ENCODE measurements at regions not wholly inside any gene's neighbourhood (a gene's known extent, or its start where the extent isn't known, plus 50 kb on each side); places are given as distances from the start of the nearest gene placed in this dataset.

DNA sequence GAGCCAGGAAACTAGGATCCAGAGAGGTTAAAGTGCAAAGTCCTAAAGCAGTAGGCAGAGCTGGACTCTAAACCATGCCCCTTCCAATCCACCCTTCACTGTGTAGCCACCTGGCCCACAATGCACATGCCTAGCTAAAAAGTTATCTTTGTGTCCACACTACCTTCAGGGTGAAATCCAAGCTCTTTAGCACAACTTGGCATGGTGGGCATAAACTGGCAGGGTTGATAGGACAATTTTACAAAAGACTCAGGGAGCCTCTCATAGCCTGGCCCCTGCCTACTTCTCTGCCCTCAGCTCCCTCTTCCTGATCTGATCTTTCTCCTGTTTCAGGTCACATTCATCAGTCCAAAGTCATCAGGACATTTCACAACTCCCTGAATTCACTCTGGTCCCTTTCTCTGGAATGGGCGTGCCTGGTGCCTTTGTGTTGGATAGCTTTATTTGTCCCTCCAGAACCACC is 513.9 kb downstream of the OMA1 start:
- Histone ChIP-seq H3K27me3 (ENCODE audit: control insufficient read depth in 1 of 2, insufficient read depth in 2 of 2, low read length in 2 of 2) (peaks cover 0 to 5% of the 10 kb centered on the region in 2 donors), H3K4me3 (ENCODE audit: low read depth in 1 of 2, low read length in 2 of 2) (no peak overlapping the region), H3K36me3 (ENCODE audit: control insufficient read depth in 2 of 2, insufficient read depth in 2 of 2, low read length in 1 of 2) (no peaks in the 10 kb centered on the region), H3K9me3 (ENCODE audit: control insufficient read depth in 2 of 2, insufficient read depth in 1 of 2, low read depth in 1 of 2, low read length in 1 of 2) (no peaks in the 10 kb centered on the region), H3K27ac (ENCODE audit: low read depth in 2 of 2, low read length in 1 of 2) (no peak overlapping the region), H3K4me1 (ENCODE audit: control insufficient read depth in 2 of 2, insufficient read depth in 2 of 2, low read length in 1 of 2) (no peaks in the 10 kb centered on the region)
- 81 to 89% methylated on average over 1 of the region's 1 CpG for WGBS, 2 donors

DNA sequence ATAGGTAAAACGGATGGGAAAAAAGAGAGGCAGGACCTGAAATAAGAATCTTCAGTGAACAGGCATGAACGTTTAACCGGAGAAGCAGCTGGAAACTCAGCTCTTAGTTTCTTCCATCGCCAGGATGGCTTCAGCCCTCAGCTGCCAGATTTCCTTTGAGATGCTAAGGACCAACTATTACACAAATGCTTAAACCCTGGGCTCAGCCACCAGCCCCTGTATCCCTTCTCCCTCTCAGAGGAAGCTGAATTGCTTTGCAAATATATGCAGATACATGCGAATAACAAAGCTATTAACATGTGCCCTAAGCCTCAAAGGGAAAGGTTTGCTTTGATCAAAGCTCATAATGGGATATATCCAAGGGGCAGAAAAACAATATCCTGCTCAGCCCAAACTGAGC is 515.1 kb downstream of the OMA1 start:
- Histone ChIP-seq H3K36me3 (ENCODE audit: control insufficient read depth in 2 of 2, insufficient read depth in 2 of 2, low read length in 1 of 2) (no peaks in the 10 kb centered on the region), H3K9me3 (ENCODE audit: control insufficient read depth in 2 of 2, insufficient read depth in 1 of 2, low read depth in 1 of 2, low read length in 1 of 2) (no peaks in the 10 kb centered on the region), H3K27ac (ENCODE audit: low read depth in 2 of 2, low read length in 1 of 2) (no peak overlapping the region), H3K27me3 (ENCODE audit: control insufficient read depth in 1 of 2, insufficient read depth in 2 of 2, low read length in 2 of 2) (peaks cover 0 to 5% of the 10 kb centered on the region in 2 donors), H3K4me1 (ENCODE audit: control insufficient read depth in 2 of 2, insufficient read depth in 2 of 2, low read length in 1 of 2) (no peaks in the 10 kb centered on the region), H3K4me3 (ENCODE audit: low read depth in 1 of 2, low read length in 2 of 2) (no peak overlapping the region)
- WGBS, 2 donors: 43 to 52% methylated on average over 5 of the region's 5 CpGs

DNA sequence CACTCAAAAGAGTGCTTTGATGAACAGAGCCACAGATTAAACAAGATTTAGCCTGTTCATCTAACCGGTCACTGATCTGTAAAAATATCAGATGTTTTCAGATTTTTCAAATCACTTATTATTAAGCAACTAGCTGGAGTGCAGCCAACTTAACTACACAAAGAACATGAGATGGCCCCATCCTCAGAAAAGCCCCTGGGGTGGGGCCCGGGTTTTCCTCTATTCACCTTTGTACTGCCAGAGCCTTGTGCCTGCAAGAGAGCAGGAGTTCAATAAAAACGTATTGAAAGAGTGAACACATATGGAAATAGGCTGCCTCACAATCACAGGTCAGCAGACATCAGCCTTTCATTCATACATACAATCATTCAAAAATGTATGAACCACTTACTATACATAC is 516.1 kb downstream of the OMA1 start:
- H3K4me1 ChIP-seq (ENCODE audit: control insufficient read depth in 2 of 2, insufficient read depth in 2 of 2, low read length in 1 of 2): no peaks in the 10 kb centered on the region
- peaks cover 0 to 5% of the 10 kb centered on the region in 2 donors for H3K27me3 ChIP-seq (ENCODE audit: control insufficient read depth in 1 of 2, insufficient read depth in 2 of 2, low read length in 2 of 2)
- no peak overlapping the region for H3K4me3 ChIP-seq (ENCODE audit: low read depth in 1 of 2, low read length in 2 of 2)
- H3K9me3 ChIP-seq (ENCODE audit: control insufficient read depth in 2 of 2, insufficient read depth in 1 of 2, low read depth in 1 of 2, low read length in 1 of 2): no peaks in the 10 kb centered on the region
- no peaks in the 10 kb centered on the region for H3K36me3 ChIP-seq (ENCODE audit: control insufficient read depth in 2 of 2, insufficient read depth in 2 of 2, low read length in 1 of 2)
- H3K27ac ChIP-seq (ENCODE audit: low read depth in 2 of 2, low read length in 1 of 2): no peak overlapping the region
- WGBS, 2 donors: 41 to 52% methylated on average over 3 of the region's 3 CpGs

DNA sequence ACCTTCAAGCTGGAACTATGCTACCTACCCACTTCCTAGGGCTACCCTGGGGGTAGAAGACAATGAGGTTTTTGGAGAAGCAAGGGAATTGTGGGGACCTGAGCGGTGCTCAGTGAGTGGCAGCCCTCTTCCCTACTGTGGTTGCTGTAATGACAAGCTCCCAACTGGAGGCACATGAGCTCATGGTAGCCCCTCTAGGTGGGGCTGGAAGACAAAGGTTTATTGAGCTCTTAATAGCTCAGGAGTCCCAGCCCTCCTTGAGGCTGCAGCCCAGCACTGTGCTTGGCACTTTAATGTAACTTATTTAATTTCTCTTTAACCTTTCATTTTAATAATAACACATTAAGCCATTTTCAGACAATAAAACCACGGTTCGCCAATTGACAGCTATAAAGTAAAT is 528.9 kb downstream of the OMA1 start:
- 91 to 95% methylated on average over 3 of the region's 3 CpGs for WGBS, 2 donors
- Histone ChIP-seq H3K9me3 (ENCODE audit: control insufficient read depth in 2 of 2, insufficient read depth in 1 of 2, low read depth in 1 of 2, low read length in 1 of 2) (no peaks in the 10 kb centered on the region), H3K4me1 (ENCODE audit: control insufficient read depth in 2 of 2, insufficient read depth in 2 of 2, low read length in 1 of 2) (no peaks in the 10 kb centered on the region), H3K27ac (ENCODE audit: low read depth in 2 of 2, low read length in 1 of 2) (no peak overlapping the region), H3K27me3 (ENCODE audit: control insufficient read depth in 1 of 2, insufficient read depth in 2 of 2, low read length in 2 of 2) (no peaks in the 10 kb centered on the region), H3K4me3 (ENCODE audit: low read depth in 1 of 2, low read length in 2 of 2) (no peak overlapping the region), H3K36me3 (ENCODE audit: control insufficient read depth in 2 of 2, insufficient read depth in 2 of 2, low read length in 1 of 2) (no peaks in the 10 kb centered on the region)

DNA sequence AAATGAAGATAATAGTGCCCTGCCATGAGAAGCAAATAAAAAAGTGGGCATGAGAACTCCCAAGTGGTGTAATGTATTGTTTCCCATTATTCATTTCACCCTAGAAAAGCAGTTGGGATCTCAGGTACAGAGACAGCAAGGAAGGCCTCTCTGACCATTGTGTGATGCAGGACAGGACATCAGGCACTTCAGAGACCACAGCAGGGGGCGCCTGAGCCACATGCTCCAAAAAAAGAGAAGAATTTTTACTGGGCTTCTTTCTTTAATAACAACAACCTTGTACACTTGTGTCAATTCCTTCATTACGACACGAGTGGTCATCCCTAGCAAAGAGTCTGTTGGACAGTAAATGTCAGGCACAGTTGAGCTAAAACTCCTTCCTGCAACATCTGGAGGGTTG is 533.3 kb downstream of the OMA1 start:
- no peaks in the 10 kb centered on the region for H3K4me1 ChIP-seq (ENCODE audit: control insufficient read depth in 2 of 2, insufficient read depth in 2 of 2, low read length in 1 of 2)
- WGBS, 2 donors: 71 to 75% methylated on average over 3 of the region's 3 CpGs

DNA sequence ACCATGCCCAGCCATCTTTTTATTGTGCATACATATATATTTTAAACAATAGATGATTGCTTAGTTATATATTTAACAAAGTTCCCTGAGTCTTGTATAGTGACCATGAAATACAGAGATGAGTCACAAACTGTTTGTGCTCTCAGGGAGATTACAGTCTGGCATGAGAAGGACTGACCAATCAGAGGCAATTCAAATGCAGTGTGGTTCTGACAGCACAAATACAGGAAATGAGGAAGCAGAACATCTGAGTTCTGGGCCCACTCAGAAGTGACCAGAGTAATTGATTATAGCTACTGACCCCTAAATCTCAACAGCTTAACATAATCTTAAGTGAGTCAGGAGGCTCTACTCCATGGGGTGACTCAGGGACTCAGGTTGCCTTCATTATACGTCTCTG is 534.5 kb downstream of the OMA1 start:
- Histone ChIP-seq H3K9me3 (ENCODE audit: control insufficient read depth in 2 of 2, insufficient read depth in 1 of 2, low read depth in 1 of 2, low read length in 1 of 2) (no peaks in the 10 kb centered on the region), H3K27me3 (ENCODE audit: control insufficient read depth in 1 of 2, insufficient read depth in 2 of 2, low read length in 2 of 2) (no peaks in the 10 kb centered on the region), H3K4me1 (ENCODE audit: control insufficient read depth in 2 of 2, insufficient read depth in 2 of 2, low read length in 1 of 2) (no peaks in the 10 kb centered on the region), H3K27ac (ENCODE audit: low read depth in 2 of 2, low read length in 1 of 2) (no peak overlapping the region), H3K36me3 (ENCODE audit: control insufficient read depth in 2 of 2, insufficient read depth in 2 of 2, low read length in 1 of 2) (no peaks in the 10 kb centered on the region), H3K4me3 (ENCODE audit: low read depth in 1 of 2, low read length in 2 of 2) (no peak overlapping the region)
- WGBS, 2 donors: 81% methylated on average over 1 of the region's 1 CpG

More for the DNA sequence above, 533.3 kb downstream of the OMA1 start:
- H3K27ac ChIP-seq (ENCODE audit: low read depth in 2 of 2, low read length in 1 of 2): no peak overlapping the region
- no peaks in the 10 kb centered on the region for H3K36me3 ChIP-seq (ENCODE audit: control insufficient read depth in 2 of 2, insufficient read depth in 2 of 2, low read length in 1 of 2)
- H3K9me3 ChIP-seq (ENCODE audit: control insufficient read depth in 2 of 2, insufficient read depth in 1 of 2, low read depth in 1 of 2, low read length in 1 of 2): no peaks in the 10 kb centered on the region
- no peak overlapping the region for H3K4me3 ChIP-seq (ENCODE audit: low read depth in 1 of 2, low read length in 2 of 2)
- no peaks in the 10 kb centered on the region for H3K27me3 ChIP-seq (ENCODE audit: control insufficient read depth in 1 of 2, insufficient read depth in 2 of 2, low read length in 2 of 2)

DNA sequence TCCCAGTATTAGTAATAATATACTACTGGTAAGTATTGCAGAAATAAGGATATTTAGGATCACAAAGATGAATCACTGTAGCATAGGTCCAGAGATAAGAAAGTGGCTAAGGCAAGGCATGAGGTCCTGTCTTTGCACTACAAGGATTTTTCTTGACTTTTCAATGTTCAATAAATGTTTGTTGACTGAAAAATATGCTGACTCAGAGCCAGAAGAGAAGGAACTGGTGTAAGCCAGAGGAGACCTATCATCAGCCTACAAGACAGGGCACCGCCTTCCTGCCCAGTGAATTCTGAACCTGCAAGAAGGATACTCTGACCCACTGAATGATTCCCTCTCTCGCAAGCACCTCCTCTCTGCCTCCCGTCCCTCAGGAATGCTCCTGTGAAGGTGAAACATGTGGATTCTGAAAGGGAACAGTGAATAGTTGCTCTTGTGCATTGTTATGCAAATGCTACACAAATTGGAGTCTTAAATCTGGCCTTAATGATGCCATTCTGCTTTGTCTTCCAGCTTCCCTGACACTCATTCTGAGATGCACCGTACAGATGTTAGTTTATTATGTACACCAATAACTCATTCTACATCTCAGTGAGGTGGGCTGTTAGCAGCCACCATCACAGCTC is 540.0 kb downstream of the OMA1 start:
- H3K36me3 ChIP-seq (ENCODE audit: control insufficient read depth in 2 of 2, insufficient read depth in 2 of 2, low read length in 1 of 2): no peaks in the 10 kb centered on the region
- WGBS, 2 donors: 55 to 63% methylated on average over 4 of the region's 4 CpGs
- no peak overlapping the region for H3K27ac ChIP-seq (ENCODE audit: low read depth in 2 of 2, low read length in 1 of 2)

DNA sequence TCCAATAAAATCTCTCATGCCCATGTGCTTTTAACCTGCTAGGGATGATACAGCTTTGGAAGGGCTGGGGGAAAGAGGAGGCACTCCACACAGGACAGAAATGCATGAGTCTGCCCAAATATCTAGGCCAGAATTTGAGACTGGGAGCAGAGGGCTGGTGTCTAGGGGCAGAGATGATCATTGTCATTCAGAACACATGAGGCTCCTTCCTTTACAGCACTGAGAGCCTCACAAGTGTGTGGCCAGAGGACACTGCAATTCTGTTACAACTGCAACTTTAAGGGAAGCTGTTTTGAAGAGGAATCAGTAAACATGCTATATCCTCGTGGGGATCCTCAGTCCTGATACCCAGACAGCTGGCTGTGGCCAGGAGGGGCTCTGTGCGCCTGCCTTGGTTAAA is 541.3 kb downstream of the OMA1 start:
- no peak overlapping the region for H3K4me3 ChIP-seq (ENCODE audit: low read depth in 1 of 2, low read length in 2 of 2)
- H3K36me3 ChIP-seq (ENCODE audit: control insufficient read depth in 2 of 2, insufficient read depth in 2 of 2, low read length in 1 of 2): no peaks in the 10 kb centered on the region
- H3K4me1 ChIP-seq (ENCODE audit: control insufficient read depth in 2 of 2, insufficient read depth in 2 of 2, low read length in 1 of 2): no peaks in the 10 kb centered on the region
- 45 to 47% methylated on average over 2 of the region's 2 CpGs for WGBS, 2 donors
- no peaks in the 10 kb centered on the region for H3K27me3 ChIP-seq (ENCODE audit: control insufficient read depth in 1 of 2, insufficient read depth in 2 of 2, low read length in 2 of 2)
- no peak overlapping the region for H3K27ac ChIP-seq (ENCODE audit: low read depth in 2 of 2, low read length in 1 of 2)
- H3K9me3 ChIP-seq (ENCODE audit: control insufficient read depth in 2 of 2, insufficient read depth in 1 of 2, low read depth in 1 of 2, low read length in 1 of 2): no peaks in the 10 kb centered on the region

More for the DNA sequence above, 540.0 kb downstream of the OMA1 start:
- H3K4me3 ChIP-seq (ENCODE audit: low read depth in 1 of 2, low read length in 2 of 2): no peak overlapping the region
- H3K9me3 ChIP-seq (ENCODE audit: control insufficient read depth in 2 of 2, insufficient read depth in 1 of 2, low read depth in 1 of 2, low read length in 1 of 2): no peaks in the 10 kb centered on the region
- no peaks in the 10 kb centered on the region for H3K4me1 ChIP-seq (ENCODE audit: control insufficient read depth in 2 of 2, insufficient read depth in 2 of 2, low read length in 1 of 2)
- no peaks in the 10 kb centered on the region for H3K27me3 ChIP-seq (ENCODE audit: control insufficient read depth in 1 of 2, insufficient read depth in 2 of 2, low read length in 2 of 2)

DNA sequence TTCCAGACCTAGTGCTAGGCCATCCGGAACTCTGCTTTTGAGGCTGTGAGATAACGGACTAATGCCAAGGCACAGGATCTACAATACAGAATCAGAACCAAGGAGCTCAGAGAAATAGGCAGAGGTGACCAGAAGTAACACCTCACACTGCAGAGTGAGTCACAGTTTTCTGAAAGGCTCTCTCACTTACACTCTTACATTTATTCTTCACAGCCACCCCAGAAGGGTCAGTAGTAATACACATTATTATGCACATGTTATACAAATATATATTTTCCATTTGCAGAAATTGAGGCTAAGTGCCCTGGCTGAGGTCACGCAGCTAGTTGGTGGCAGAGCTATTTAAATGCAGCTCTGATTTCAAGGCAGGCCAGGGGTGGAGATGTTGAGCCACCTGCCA is 542.5 kb downstream of the OMA1 start:
- no peak overlapping the region for H3K4me3 ChIP-seq (ENCODE audit: low read depth in 1 of 2, low read length in 2 of 2)
- WGBS, 2 donors: 86% methylated on average over 3 of the region's 3 CpGs
- no peaks in the 10 kb centered on the region for H3K27me3 ChIP-seq (ENCODE audit: control insufficient read depth in 1 of 2, insufficient read depth in 2 of 2, low read length in 2 of 2)
- H3K27ac ChIP-seq (ENCODE audit: low read depth in 2 of 2, low read length in 1 of 2): no peak overlapping the region
- no peaks in the 10 kb centered on the region for H3K9me3 ChIP-seq (ENCODE audit: control insufficient read depth in 2 of 2, insufficient read depth in 1 of 2, low read depth in 1 of 2, low read length in 1 of 2)
- no peaks in the 10 kb centered on the region for H3K36me3 ChIP-seq (ENCODE audit: control insufficient read depth in 2 of 2, insufficient read depth in 2 of 2, low read length in 1 of 2)
- H3K4me1 ChIP-seq (ENCODE audit: control insufficient read depth in 2 of 2, insufficient read depth in 2 of 2, low read length in 1 of 2): no peaks in the 10 kb centered on the region

DNA sequence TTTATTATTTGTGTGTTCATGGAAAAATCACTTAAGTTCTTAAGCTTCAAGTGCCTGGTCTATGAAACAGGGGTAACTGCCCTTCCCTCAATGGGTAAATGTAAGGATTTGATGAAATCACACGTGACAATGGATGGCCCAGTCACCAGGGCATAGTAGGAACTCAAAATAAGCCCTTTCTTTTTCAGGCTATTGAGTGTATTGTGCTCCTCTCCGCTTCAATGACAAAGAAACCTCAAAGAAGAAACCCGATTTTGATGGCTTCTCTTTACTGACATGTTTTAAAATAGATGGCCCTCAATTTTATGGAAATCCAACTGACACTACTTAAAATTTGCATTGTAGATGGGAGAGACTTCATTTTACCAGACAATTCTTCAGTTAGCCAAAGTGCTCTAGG is 543.5 kb downstream of the OMA1 start:
- H3K4me1 ChIP-seq (ENCODE audit: control insufficient read depth in 2 of 2, insufficient read depth in 2 of 2, low read length in 1 of 2): no peaks in the 10 kb centered on the region
- WGBS, 2 donors: 56 to 59% methylated on average over 3 of the region's 3 CpGs

More for the DNA sequence above, 543.5 kb downstream of the OMA1 start:
- Histone ChIP-seq H3K36me3 (ENCODE audit: control insufficient read depth in 2 of 2, insufficient read depth in 2 of 2, low read length in 1 of 2) (no peaks in the 10 kb centered on the region), H3K27ac (ENCODE audit: low read depth in 2 of 2, low read length in 1 of 2) (no peak overlapping the region), H3K4me3 (ENCODE audit: low read depth in 1 of 2, low read length in 2 of 2) (no peak overlapping the region), H3K27me3 (ENCODE audit: control insufficient read depth in 1 of 2, insufficient read depth in 2 of 2, low read length in 2 of 2) (no peaks in the 10 kb centered on the region), H3K9me3 (ENCODE audit: control insufficient read depth in 2 of 2, insufficient read depth in 1 of 2, low read depth in 1 of 2, low read length in 1 of 2) (no peaks in the 10 kb centered on the region)

All from esophagus (tissue), 2 donors.